Neural crest cell (in vitro differentiated cells): ENCODE measurements at regions not wholly inside any gene's neighbourhood (a gene's known extent, or its start where the extent isn't known, plus 50 kb on each side); places are given as distances from the start of the nearest gene placed in this dataset.

Experiments used
- DNase-seq: peaks from one replicate; pipeline ENCODE4 v3.0.0; 2021; ENCODE audit warnings: low read depth, mixed read lengths, low spot score
- H3K27ac Mint-ChIP-seq: one replicate; pipeline ENCODE4 v1.8.0; 2021; ENCODE audit warnings: mild to moderate bottlenecking, mixed read lengths; ENCODE audit not compliant: unreplicated experiment
- H3K27me3 Mint-ChIP-seq: 2 replicates; pipeline ENCODE4 v1.8.0; 2021; ENCODE audit warnings: low read depth, mild to moderate bottlenecking, mixed read lengths
- H3K36me3 Mint-ChIP-seq: 2 replicates; pipeline ENCODE4 v1.8.0; 2021; ENCODE audit warnings: low read depth, mild to moderate bottlenecking, mixed read lengths
- H3K4me1 Mint-ChIP-seq: 2 replicates; pipeline ENCODE4 v1.8.0; 2021; ENCODE audit warnings: mixed read lengths
- H3K4me3 Mint-ChIP-seq: one replicate; pipeline ENCODE4 v1.8.0; 2021; ENCODE audit warnings: mild to moderate bottlenecking, mixed read lengths
- H3K9me3 Mint-ChIP-seq: 2 replicates; pipeline ENCODE4 v1.8.0; 2021; ENCODE audit warnings: mixed read lengths
- TF ChIP-seq, protein P1 (sequence below): fragments of 200-600 bp; sonication (generic); conservative IDR thresholded peaks from 2 replicates; pipeline ENCODE4 v1.5.0; 2021; ENCODE audit warnings: antibody characterized with exemption, mild to moderate bottlenecking

GRCh38 chr3:116969646-116970045 is 260.1 kb downstream of the TUSC7 start:
- Mint-ChIP-seq H3K4me1 (no peaks in the 10 kb centered on the region), H3K9me3 (no peaks in the 10 kb centered on the region), H3K4me3 (no peak overlapping the region), H3K27ac (no peak overlapping the region), H3K36me3 (no peaks in the 10 kb centered on the region), H3K27me3 (no peaks in the 10 kb centered on the region)
- TF ChIP-seq, protein P1, sequence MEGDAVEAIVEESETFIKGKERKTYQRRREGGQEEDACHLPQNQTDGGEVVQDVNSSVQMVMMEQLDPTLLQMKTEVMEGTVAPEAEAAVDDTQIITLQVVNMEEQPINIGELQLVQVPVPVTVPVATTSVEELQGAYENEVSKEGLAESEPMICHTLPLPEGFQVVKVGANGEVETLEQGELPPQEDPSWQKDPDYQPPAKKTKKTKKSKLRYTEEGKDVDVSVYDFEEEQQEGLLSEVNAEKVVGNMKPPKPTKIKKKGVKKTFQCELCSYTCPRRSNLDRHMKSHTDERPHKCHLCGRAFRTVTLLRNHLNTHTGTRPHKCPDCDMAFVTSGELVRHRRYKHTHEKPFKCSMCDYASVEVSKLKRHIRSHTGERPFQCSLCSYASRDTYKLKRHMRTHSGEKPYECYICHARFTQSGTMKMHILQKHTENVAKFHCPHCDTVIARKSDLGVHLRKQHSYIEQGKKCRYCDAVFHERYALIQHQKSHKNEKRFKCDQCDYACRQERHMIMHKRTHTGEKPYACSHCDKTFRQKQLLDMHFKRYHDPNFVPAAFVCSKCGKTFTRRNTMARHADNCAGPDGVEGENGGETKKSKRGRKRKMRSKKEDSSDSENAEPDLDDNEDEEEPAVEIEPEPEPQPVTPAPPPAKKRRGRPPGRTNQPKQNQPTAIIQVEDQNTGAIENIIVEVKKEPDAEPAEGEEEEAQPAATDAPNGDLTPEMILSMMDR: no peak
- no peak for DNase-seq

DNA sequence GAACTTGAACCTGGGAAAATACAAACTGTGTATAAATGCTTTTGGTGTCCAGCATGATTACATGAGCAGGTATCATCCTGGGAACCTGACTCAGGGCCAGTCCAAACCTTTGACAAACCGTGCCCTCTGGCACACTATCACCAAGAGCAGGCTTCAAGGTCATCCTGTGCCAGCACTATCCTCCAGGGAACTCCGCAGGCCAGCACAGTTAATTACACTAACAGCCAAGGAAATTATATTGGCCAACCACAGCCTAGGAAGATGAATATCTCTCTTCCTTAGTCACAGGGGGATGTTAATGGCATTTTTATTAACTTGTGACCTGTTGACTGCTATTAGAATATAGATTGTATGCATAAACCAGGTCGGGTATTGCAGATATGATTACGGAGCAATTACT is 262.0 kb downstream of the TUSC7 start:
- DNase-seq: no peak
- Mint-ChIP-seq H3K9me3 (peaks cover 2% of the 10 kb centered on the region), H3K4me3 (no peak overlapping the region), H3K36me3 (no peaks in the 10 kb centered on the region), H3K4me1 (no peaks in the 10 kb centered on the region), H3K27ac (no peak overlapping the region), H3K27me3 (no peaks in the 10 kb centered on the region)
- TF ChIP-seq, protein P1: no peak

- H3K27ac Mint-ChIP-seq: no peak overlapping the region
- peaks cover 2% of the 10 kb centered on the region for H3K9me3 Mint-ChIP-seq
- no peaks in the 10 kb centered on the region for H3K36me3 Mint-ChIP-seq
- no peak for DNase-seq
- H3K27me3 Mint-ChIP-seq: no peaks in the 10 kb centered on the region
- H3K4me3 Mint-ChIP-seq: no peak overlapping the region
- TF ChIP-seq, protein P1: no peak
- H3K4me1 Mint-ChIP-seq: peaks cover 4% of the 10 kb centered on the region
Observed at GRCh38 chr3:116974702-116975101, 265.1 kb downstream of the TUSC7 start.

DNA sequence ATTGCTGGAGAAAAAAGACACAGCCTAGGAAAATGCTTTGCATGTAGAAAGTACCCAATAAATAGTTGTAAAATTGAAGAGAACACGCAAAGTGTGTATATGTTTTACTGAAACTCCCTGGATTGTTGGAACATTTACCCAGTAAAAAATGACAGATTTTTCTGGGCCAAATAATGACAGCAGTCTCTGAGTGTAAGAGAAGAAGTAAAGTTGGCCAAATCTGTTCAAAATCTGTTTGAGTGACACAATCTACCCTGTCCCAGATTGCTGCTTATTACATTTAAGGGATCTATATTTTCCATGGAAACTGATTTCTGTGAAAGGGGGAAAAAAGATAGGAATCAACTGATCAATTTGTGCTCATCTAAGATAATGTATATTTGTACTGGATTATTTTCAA is 267.9 kb downstream of the TUSC7 start:
- H3K27ac Mint-ChIP-seq: no peak overlapping the region
- no peak overlapping the region for H3K4me3 Mint-ChIP-seq
- no peak for DNase-seq
- TF ChIP-seq, protein P1: no peak
- no peaks in the 10 kb centered on the region for H3K27me3 Mint-ChIP-seq
- H3K36me3 Mint-ChIP-seq: no peaks in the 10 kb centered on the region
- peaks cover 2% of the 10 kb centered on the region for H3K9me3 Mint-ChIP-seq
- H3K4me1 Mint-ChIP-seq: peaks cover 4% of the 10 kb centered on the region

- H3K36me3 Mint-ChIP-seq: no peaks in the 10 kb centered on the region
- H3K27me3 Mint-ChIP-seq: no peaks in the 10 kb centered on the region
- H3K9me3 Mint-ChIP-seq: peaks cover 4% of the 10 kb centered on the region
- H3K4me3 Mint-ChIP-seq: no peak overlapping the region
- TF ChIP-seq, protein P1: no peak
- H3K4me1 Mint-ChIP-seq: peaks cover 4% of the 10 kb centered on the region
- no peak for DNase-seq
- no peak overlapping the region for H3K27ac Mint-ChIP-seq
Observed at GRCh38 chr3:116980099-116980498, 270.5 kb downstream of the TUSC7 start.

DNA sequence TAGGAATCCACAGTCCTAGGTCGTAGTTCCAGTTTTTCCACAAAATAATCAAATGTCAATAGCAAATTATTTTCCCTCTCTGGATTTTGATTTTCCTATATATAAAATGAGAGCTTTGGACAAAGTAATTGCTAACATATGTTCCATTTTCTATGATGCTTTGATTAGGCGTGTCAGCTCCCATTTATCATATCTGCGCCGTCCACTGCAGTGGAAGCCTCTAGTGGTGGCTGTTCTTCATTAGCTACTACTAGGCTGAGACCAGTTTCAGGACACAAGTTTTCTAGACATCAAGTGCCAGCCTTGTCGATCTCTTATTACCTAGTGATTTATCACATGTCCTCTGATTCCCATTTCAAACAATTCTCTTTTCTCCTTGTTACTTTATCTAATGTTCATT is 271.5 kb downstream of the TUSC7 start:
- Mint-ChIP-seq H3K36me3 (no peaks in the 10 kb centered on the region), H3K9me3 (peaks cover 2% of the 10 kb centered on the region), H3K4me1 (peaks cover 4% of the 10 kb centered on the region), H3K27me3 (no peaks in the 10 kb centered on the region), H3K27ac (no peak overlapping the region), H3K4me3 (no peak overlapping the region)
- TF ChIP-seq, protein P1: no peak
- DNase-seq: no peak
